Liver (tissue), 3 donors: ENCODE measurements at regions not wholly inside any gene's neighbourhood (a gene's known extent, or its start where the extent isn't known, plus 50 kb on each side); places are given as distances from the start of the nearest gene placed in this dataset.

Source experiments
- CTCF ChIP-seq: fragments of 150-350 bp; IDR thresholded peaks from 2 replicates; pipeline ENCODE4 v1.5.1; 2017; ENCODE audit warnings: improper control_type of control experiment, low read depth, low read length; ENCODE audit not compliant: missing input control
- EGR1 ChIP-seq, 2 donors: IDR thresholded peaks; 2 replicates each; pipeline ENCODE4 v1.6.1; 2016 to 2018; ENCODE audit warnings: antibody characterized with exemption in 2 of 2, low read depth in 2 of 2
- GABPA ChIP-seq, 2 donors: IDR thresholded peaks in 1 of 2; conservative IDR thresholded peaks in 1 of 2; 2 replicates each; pipeline ENCODE4 v1.6.1; 2016; ENCODE audit warnings: antibody characterized with exemption in 2 of 2, mild to moderate bottlenecking in 1 of 2, moderate library complexity in 1 of 2
- RAD21 ChIP-seq, 2 donors: IDR thresholded peaks; 2 replicates each; pipeline ENCODE4 v1.6.1; 2016; ENCODE audit warnings: antibody characterized with exemption in 2 of 2, mild to moderate bottlenecking in 2 of 2
- YY1 ChIP-seq: IDR thresholded peaks from 2 replicates; pipeline ENCODE4 v1.6.1; 2016; ENCODE audit warnings: antibody characterized with exemption, mild to moderate bottlenecking
- TF ChIP-seq, protein P1 (sequence below): IDR thresholded peaks from 2 replicates; pipeline ENCODE4 v1.6.1; 2016; ENCODE audit warnings: antibody characterized with exemption, mild to moderate bottlenecking
- TF ChIP-seq, protein P2 (sequence below): IDR thresholded peaks from 2 replicates; pipeline ENCODE4 v1.6.1; 2016; ENCODE audit warnings: antibody characterized with exemption
- TF ChIP-seq, protein P3 (sequence below): IDR thresholded peaks from 2 replicates; pipeline ENCODE4 v1.6.1; 2016; ENCODE audit warnings: antibody characterized with exemption
- TF ChIP-seq, protein P4 (sequence below): IDR thresholded peaks from 2 replicates; pipeline ENCODE4 v1.6.1; 2016; ENCODE audit warnings: antibody characterized with exemption
- donor health status: healthy.
- donor health status: healthy.

- no peak for TF ChIP-seq CTCF
- TF ChIP-seq RAD21 (IDR thresholded peaks at IDR 0.05) = no peak
- TF ChIP-seq, protein P1, sequence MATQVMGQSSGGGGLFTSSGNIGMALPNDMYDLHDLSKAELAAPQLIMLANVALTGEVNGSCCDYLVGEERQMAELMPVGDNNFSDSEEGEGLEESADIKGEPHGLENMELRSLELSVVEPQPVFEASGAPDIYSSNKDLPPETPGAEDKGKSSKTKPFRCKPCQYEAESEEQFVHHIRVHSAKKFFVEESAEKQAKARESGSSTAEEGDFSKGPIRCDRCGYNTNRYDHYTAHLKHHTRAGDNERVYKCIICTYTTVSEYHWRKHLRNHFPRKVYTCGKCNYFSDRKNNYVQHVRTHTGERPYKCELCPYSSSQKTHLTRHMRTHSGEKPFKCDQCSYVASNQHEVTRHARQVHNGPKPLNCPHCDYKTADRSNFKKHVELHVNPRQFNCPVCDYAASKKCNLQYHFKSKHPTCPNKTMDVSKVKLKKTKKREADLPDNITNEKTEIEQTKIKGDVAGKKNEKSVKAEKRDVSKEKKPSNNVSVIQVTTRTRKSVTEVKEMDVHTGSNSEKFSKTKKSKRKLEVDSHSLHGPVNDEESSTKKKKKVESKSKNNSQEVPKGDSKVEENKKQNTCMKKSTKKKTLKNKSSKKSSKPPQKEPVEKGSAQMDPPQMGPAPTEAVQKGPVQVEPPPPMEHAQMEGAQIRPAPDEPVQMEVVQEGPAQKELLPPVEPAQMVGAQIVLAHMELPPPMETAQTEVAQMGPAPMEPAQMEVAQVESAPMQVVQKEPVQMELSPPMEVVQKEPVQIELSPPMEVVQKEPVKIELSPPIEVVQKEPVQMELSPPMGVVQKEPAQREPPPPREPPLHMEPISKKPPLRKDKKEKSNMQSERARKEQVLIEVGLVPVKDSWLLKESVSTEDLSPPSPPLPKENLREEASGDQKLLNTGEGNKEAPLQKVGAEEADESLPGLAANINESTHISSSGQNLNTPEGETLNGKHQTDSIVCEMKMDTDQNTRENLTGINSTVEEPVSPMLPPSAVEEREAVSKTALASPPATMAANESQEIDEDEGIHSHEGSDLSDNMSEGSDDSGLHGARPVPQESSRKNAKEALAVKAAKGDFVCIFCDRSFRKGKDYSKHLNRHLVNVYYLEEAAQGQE = no peak
- TF ChIP-seq YY1 = no peak
- TF ChIP-seq, protein P2, sequence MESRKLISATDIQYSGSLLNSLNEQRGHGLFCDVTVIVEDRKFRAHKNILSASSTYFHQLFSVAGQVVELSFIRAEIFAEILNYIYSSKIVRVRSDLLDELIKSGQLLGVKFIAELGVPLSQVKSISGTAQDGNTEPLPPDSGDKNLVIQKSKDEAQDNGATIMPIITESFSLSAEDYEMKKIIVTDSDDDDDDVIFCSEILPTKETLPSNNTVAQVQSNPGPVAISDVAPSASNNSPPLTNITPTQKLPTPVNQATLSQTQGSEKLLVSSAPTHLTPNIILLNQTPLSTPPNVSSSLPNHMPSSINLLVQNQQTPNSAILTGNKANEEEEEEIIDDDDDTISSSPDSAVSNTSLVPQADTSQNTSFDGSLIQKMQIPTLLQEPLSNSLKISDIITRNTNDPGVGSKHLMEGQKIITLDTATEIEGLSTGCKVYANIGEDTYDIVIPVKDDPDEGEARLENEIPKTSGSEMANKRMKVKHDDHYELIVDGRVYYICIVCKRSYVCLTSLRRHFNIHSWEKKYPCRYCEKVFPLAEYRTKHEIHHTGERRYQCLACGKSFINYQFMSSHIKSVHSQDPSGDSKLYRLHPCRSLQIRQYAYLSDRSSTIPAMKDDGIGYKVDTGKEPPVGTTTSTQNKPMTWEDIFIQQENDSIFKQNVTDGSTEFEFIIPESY = no peak
- TF ChIP-seq, protein P3, sequence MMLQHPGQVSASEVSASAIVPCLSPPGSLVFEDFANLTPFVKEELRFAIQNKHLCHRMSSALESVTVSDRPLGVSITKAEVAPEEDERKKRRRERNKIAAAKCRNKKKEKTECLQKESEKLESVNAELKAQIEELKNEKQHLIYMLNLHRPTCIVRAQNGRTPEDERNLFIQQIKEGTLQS = no peak
- TF ChIP-seq, protein P4, sequence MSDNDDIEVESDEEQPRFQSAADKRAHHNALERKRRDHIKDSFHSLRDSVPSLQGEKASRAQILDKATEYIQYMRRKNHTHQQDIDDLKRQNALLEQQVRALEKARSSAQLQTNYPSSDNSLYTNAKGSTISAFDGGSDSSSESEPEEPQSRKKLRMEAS = no peak
- TF ChIP-seq EGR1 (IDR thresholded peaks at IDR 0.05; ENCODE audit: low read depth in 2 of 2) = no peak
- no peak for TF ChIP-seq GABPA (IDR thresholded peaks at IDR 0.05 in 1 of 2, conservative IDR thresholded peaks at IDR 0.05 in 1 of 2)
Measured at GRCh38 chr3:6074952-6075351, 786.0 kb upstream of the GRM7 start.
